HCT116 (cell line): ENCODE measurements at regions not wholly inside any gene's neighbourhood (a gene's known extent, or its start where the extent isn't known, plus 50 kb on each side); places are given as distances from the start of the nearest gene placed in this dataset.

Source experiments
- ATAC-seq: fragments of 200-7000 bp; cut with Tn5 transposase; 2 replicates; pipeline ENCODE4 v1.9.1; 2020; ENCODE audit warnings: mild to moderate bottlenecking, moderate library complexity
- BruUV-seq: library from RNA; stranded (reverse); fragments of 400-500 nt; replicated peaks from 2 replicates; lab custom pipeline; 2021; lab: Mats Ljungman, UMichigan
- CTCF ChIA-PET: fragments of 300-600 bp; sonication (Branson Sonifier 250); formaldehyde crosslinking; loops from one replicate; lab custom pipeline; 2021; ENCODE audit warnings: antibody characterized with exemption; lab: Charles Lee
- POLR2A ChIA-PET: fragments of 300-600, 350-600 bp; sonication (Branson Sonifier 250); formaldehyde crosslinking; loops from one replicate; lab custom pipeline; 2021; ENCODE audit warnings: antibody characterized with exemption; lab: Charles Lee
- RAD21 ChIA-PET, 2 experiments: fragments of 300-600 bp; sonication (Branson Sonifier 250); formaldehyde crosslinking; loops; one replicate each; lab custom pipeline; 2023; ENCODE audit warnings: low total read pairs in 2 of 2; ENCODE audit not compliant: uncharacterized antibody in 2 of 2, unreplicated experiment in 2 of 2, low non-redundant PET in 1 of 2; lab: Charles Lee
- DNase-seq: peaks from one replicate; pipeline ENCODE4 v3.0.0-alpha.2; 2010; ENCODE audit warnings: low read depth, low spot score
- H2AFZ ChIP-seq: fragments of 200-600 bp; shearing (Covaris generic), sonication (generic); 2 replicates; pipeline ENCODE4 v1.6.1; 2017; ENCODE audit warnings: low read depth, mixed run types, mixed read lengths, antibody characterized with exemption, low read length; ENCODE audit not compliant: poor library complexity, severe bottlenecking
- H3K27ac ChIP-seq: 2 replicates; pipeline ENCODE4 v1.5.1; 2012; ENCODE audit warnings: low read depth, low read length
- H3K27me3 ChIP-seq: fragments of 200-600 bp; sonication (generic); 2 replicates; pipeline ENCODE4 v1.6.1; 2016; ENCODE audit warnings: mixed run types, low read length, mixed read lengths; ENCODE audit not compliant: insufficient read depth
- H3K36me3 ChIP-seq, 2 experiments: fragments of 200-500 bp in 1 of 2; fragments of 200-600 bp in 1 of 2; sonication (Bioruptor generic) in 1 of 2; sonication (generic) in 1 of 2; 2 replicates each; pipeline versions ENCODE4 v1.5.1 to v1.6.1; 2014 to 2016; ENCODE audit warnings: low read length in 2 of 2, inconsistent platforms in 1 of 2, mixed read lengths in 1 of 2, mixed run types in 1 of 2; ENCODE audit not compliant: insufficient read depth in 2 of 2, control insufficient read depth in 1 of 2
- H3K4me1 ChIP-seq, 2 experiments: fragments of 200-600 bp in 1 of 2; sonication (generic) in 1 of 2; 2 replicates each; pipeline versions ENCODE4 v1.5.1 to v1.6.1; 2012 to 2017; ENCODE audit warnings: low read length in 2 of 2, inconsistent platforms in 1 of 2, mild to moderate bottlenecking in 1 of 2, mixed read lengths in 1 of 2, mixed run types in 1 of 2, moderate library complexity in 1 of 2; ENCODE audit not compliant: insufficient read depth in 2 of 2, control insufficient read depth in 1 of 2
- H3K4me2 ChIP-seq: fragments of 200-600 bp; sonication (generic); 2 replicates; pipeline ENCODE4 v1.6.1; 2017; ENCODE audit warnings: mixed run types, low read length, mixed read lengths
- H3K4me3 ChIP-seq, 2 experiments: fragments of 200-600 bp in 1 of 2; sonication (generic) in 1 of 2; replicated peaks in 1 of 2; 2 replicates each; pipeline ENCODE4 v1.5.1; 2011 to 2016; ENCODE audit warnings: low read length in 2 of 2, control low read depth in 1 of 2, low read depth in 1 of 2, mild to moderate bottlenecking in 1 of 2, mixed read lengths in 1 of 2, mixed run types in 1 of 2
- H3K79me2 ChIP-seq: fragments of 200-600 bp; sonication (generic); 2 replicates; pipeline ENCODE4 v1.6.1; 2017; ENCODE audit warnings: mild to moderate bottlenecking, mixed run types, low read length, moderate library complexity, mixed read lengths; ENCODE audit not compliant: insufficient read depth
- H3K9ac ChIP-seq: fragments of 200-600 bp; sonication (generic); 2 replicates; pipeline ENCODE4 v1.6.1; 2016; ENCODE audit warnings: low read length, mixed read lengths
- H3K9me2 ChIP-seq: fragments of 200-600 bp; sonication (generic), shearing (Covaris generic); 2 replicates; pipeline ENCODE4 v1.6.1; 2017; ENCODE audit warnings: mixed run types, mild to moderate bottlenecking, moderate library complexity; ENCODE audit not compliant: insufficient read depth
- H3K9me3 ChIP-seq, 2 experiments: fragments of 200-500 bp in 1 of 2; fragments of 200-600 bp in 1 of 2; sonication (Bioruptor generic) in 1 of 2; sonication (generic) in 1 of 2; 2 replicates each; pipeline ENCODE4 v1.6.1; 2014 to 2017; ENCODE audit warnings: low read length in 2 of 2, mixed read lengths in 2 of 2, inconsistent platforms in 1 of 2, low read depth in 1 of 2, mild to moderate bottlenecking in 1 of 2, mixed run types in 1 of 2, moderate library complexity in 1 of 2; ENCODE audit not compliant: control insufficient read depth in 1 of 2, insufficient read depth in 1 of 2
- H4K20me1 ChIP-seq: fragments of 200-600 bp; sonication (generic), shearing (Covaris generic); 2 replicates; pipeline ENCODE4 v1.6.1; 2017; ENCODE audit warnings: mixed run types, mild to moderate bottlenecking, moderate library complexity; ENCODE audit not compliant: insufficient read depth
- CEBPB ChIP-seq: IDR thresholded peaks from 2 replicates; pipeline ENCODE4 v1.6.1; 2012; ENCODE audit warnings: low read depth
- ELF1 ChIP-seq: IDR thresholded peaks from 2 replicates; pipeline ENCODE4 v1.6.1; 2012; ENCODE audit warnings: low read depth, borderline replicate concordance
- EZH2phosphoT487 ChIP-seq: fragments of 200-600 bp; IDR thresholded peaks from 2 replicates; pipeline ENCODE4 v1.6.1; 2018; ENCODE audit warnings: antibody characterized with exemption, borderline replicate concordance
- FOSL1 ChIP-seq: IDR thresholded peaks from 2 replicates; pipeline ENCODE4 v1.6.1; 2012; ENCODE audit warnings: low read depth
- JUND ChIP-seq: IDR thresholded peaks from 2 replicates; pipeline ENCODE4 v1.6.1; 2012
- POLR2A ChIP-seq: IDR thresholded peaks from 2 replicates; pipeline ENCODE4 v1.7.0; 2011; ENCODE audit warnings: borderline replicate concordance; ENCODE audit not compliant: insufficient read depth, insufficient read length; ENCODE audit errors: extremely low read depth
- POLR2AphosphoS5 ChIP-seq: IDR thresholded peaks from 2 replicates; pipeline ENCODE4 v1.6.1; 2011; ENCODE audit warnings: mild to moderate bottlenecking, low read depth, low read length, moderate library complexity
- RAD21 ChIP-seq: IDR thresholded peaks from 2 replicates; pipeline ENCODE4 v1.6.1; 2012; ENCODE audit warnings: low read depth, mild to moderate bottlenecking
- SP1 ChIP-seq: IDR thresholded peaks from 2 replicates; pipeline ENCODE4 v1.6.1; 2012; ENCODE audit warnings: low read depth
- SRF ChIP-seq: IDR thresholded peaks from 2 replicates; pipeline ENCODE4 v1.6.1; 2012; ENCODE audit warnings: low read depth
- TCF7L2 ChIP-seq: IDR thresholded peaks from 2 replicates; pipeline ENCODE4 v1.7.0; 2011; ENCODE audit warnings: borderline replicate concordance, inconsistent platforms; ENCODE audit not compliant: insufficient read depth, insufficient read length; ENCODE audit errors: extremely low read depth
- intact Hi-C: fragments of 100-400 bp; cut with micrococcal nuclease; formaldehyde crosslinking; loops from 2 replicates; pipeline ENCODE4 v1.10.0; 2022
- TF ChIP-seq, protein P1 (sequence below): IDR thresholded peaks from 2 replicates; pipeline ENCODE4 v1.6.1; 2012; ENCODE audit warnings: low read depth
- TF ChIP-seq, protein P2 (sequence below): IDR thresholded peaks from 2 replicates; pipeline ENCODE4 v1.6.1; 2012
- TF ChIP-seq, protein P3 (sequence below): IDR thresholded peaks from 2 replicates; pipeline ENCODE4 v1.6.1; 2011; ENCODE audit warnings: mild to moderate bottlenecking, low read length, moderate library complexity; ENCODE audit not compliant: insufficient replicate concordance; ENCODE audit errors: extremely low read depth

DNA sequence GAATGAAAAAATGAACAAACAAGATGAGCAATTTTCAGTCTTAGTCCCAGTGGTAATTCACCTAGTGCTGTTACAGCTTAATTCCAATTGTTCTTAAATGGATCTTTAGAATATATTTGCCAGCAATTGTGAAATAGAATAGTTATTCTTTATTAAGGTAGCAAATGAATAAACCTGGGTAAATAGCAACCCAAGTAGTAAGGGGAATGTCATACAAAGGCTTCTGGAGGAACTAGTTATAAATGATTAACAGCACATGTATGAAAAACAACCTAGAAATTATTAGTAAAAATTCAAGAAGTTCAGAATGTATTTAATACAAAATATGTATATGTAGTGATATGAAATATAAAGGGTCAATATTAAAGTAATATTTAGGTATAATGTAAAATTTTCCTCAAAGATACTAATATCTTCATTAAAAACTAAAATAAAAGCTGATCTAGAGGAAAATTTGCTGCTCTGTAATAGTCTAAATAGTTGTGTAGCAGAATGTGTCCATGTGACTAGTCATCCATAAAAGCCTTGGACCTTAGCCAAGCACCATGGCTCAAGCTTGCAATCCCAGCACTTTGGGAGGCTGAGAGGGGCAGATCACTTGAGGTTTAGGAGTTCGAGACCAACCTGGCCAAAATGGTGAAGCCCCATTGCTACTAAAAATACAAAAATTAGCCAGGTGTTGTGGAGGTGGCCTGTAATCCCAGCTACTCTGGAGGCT, 535.9 kb upstream of the ATXN8OS start:
- H3K9me3 ChIP-seq: no peaks in the 10 kb centered on the region; a peak in 1 of 4 replicates
- no peak overlapping the region for H2AFZ ChIP-seq
- TF ChIP-seq POLR2A: no peak
- TF ChIP-seq, protein P1, sequence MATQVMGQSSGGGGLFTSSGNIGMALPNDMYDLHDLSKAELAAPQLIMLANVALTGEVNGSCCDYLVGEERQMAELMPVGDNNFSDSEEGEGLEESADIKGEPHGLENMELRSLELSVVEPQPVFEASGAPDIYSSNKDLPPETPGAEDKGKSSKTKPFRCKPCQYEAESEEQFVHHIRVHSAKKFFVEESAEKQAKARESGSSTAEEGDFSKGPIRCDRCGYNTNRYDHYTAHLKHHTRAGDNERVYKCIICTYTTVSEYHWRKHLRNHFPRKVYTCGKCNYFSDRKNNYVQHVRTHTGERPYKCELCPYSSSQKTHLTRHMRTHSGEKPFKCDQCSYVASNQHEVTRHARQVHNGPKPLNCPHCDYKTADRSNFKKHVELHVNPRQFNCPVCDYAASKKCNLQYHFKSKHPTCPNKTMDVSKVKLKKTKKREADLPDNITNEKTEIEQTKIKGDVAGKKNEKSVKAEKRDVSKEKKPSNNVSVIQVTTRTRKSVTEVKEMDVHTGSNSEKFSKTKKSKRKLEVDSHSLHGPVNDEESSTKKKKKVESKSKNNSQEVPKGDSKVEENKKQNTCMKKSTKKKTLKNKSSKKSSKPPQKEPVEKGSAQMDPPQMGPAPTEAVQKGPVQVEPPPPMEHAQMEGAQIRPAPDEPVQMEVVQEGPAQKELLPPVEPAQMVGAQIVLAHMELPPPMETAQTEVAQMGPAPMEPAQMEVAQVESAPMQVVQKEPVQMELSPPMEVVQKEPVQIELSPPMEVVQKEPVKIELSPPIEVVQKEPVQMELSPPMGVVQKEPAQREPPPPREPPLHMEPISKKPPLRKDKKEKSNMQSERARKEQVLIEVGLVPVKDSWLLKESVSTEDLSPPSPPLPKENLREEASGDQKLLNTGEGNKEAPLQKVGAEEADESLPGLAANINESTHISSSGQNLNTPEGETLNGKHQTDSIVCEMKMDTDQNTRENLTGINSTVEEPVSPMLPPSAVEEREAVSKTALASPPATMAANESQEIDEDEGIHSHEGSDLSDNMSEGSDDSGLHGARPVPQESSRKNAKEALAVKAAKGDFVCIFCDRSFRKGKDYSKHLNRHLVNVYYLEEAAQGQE: no peak
- no peak for TF ChIP-seq SP1
- TF ChIP-seq POLR2AphosphoS5: no peak
- TF ChIP-seq, all 23 proteins: peak for 0
- Histone ChIP-seq H3K36me3 (no peaks in the 10 kb centered on the region), H3K79me2 (no peaks in the 10 kb centered on the region), H3K27ac (no peak overlapping the region), H3K4me2 (no peak overlapping the region), H4K20me1 (no peaks in the 10 kb centered on the region), H3K4me1 (no peaks in the 10 kb centered on the region), H3K9me2 (no peaks in the 10 kb centered on the region), H3K4me3 (no peak overlapping the region), H3K27me3 (no peaks in the 10 kb centered on the region), H3K9ac (no peak overlapping the region)
- ATAC-seq: no peak
- ChIA-PET POLR2A (no interaction called here), CTCF (no interaction called here), RAD21 (no interaction called here)
- intact Hi-C loops: loop anchor here (10.0 kb wide), 1 partner anchor 283 kb away; no protein-coding TSS in a partner anchor
- DNase-seq: no peak
- no TSS peak for BruUV-seq

DNA sequence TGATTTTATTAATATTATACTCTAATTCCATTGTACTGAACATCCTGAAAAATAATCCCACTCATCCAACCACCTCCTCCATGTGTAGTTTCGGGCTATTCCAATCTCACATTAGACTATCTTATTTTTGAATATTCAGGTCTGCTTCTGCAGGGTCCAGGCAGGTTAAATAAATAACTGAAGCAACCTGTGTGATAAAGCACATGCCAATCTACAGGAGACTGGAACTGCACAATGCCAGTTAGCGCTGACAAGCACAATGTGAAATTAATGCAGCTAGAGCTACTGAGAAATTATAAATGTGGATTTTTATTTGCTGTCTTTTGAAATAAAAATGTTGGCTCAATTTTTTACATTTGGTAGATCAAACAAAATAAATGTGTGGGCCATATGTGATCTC, 540.1 kb upstream of the ATXN8OS start:
- ChIA-PET POLR2A (no interaction called here), RAD21 (no interaction called here), CTCF (no interaction called here)
- Histone ChIP-seq H2AFZ (no peak overlapping the region), H3K4me2 (no peak overlapping the region), H3K27ac (no peak overlapping the region), H3K4me1 (0 out of 4 replicates have a peak, but pooled peaks cover 0 to 4% of the 10 kb centered on the region in 2 experiments), H3K4me3 (no peak overlapping the region), H3K27me3 (no peaks in the 10 kb centered on the region), H3K9me3 (0 out of 4 replicates have a peak, but pooled peaks cover 0 to 6% of the 10 kb centered on the region in 2 experiments), H4K20me1 (no peaks in the 10 kb centered on the region), H3K9me2 (no peaks in the 10 kb centered on the region), H3K79me2 (no peaks in the 10 kb centered on the region), H3K36me3 (no peaks in the 10 kb centered on the region), H3K9ac (no peak overlapping the region)
- no TSS peak for BruUV-seq
- no peak for DNase-seq
- intact Hi-C loops: no loop called here
- ATAC-seq: no peak
- TF ChIP-seq, protein P2, sequence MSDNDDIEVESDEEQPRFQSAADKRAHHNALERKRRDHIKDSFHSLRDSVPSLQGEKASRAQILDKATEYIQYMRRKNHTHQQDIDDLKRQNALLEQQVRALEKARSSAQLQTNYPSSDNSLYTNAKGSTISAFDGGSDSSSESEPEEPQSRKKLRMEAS: no peak
- TF ChIP-seq JUND (no peak), SRF (no peak), ELF1 (no peak), TCF7L2 (no peak), POLR2AphosphoS5 (no peak), FOSL1 (no peak), RAD21 (no peak), EZH2phosphoT487 (no peak), CEBPB (no peak), POLR2A (no peak)
- TF ChIP-seq, protein P3, sequence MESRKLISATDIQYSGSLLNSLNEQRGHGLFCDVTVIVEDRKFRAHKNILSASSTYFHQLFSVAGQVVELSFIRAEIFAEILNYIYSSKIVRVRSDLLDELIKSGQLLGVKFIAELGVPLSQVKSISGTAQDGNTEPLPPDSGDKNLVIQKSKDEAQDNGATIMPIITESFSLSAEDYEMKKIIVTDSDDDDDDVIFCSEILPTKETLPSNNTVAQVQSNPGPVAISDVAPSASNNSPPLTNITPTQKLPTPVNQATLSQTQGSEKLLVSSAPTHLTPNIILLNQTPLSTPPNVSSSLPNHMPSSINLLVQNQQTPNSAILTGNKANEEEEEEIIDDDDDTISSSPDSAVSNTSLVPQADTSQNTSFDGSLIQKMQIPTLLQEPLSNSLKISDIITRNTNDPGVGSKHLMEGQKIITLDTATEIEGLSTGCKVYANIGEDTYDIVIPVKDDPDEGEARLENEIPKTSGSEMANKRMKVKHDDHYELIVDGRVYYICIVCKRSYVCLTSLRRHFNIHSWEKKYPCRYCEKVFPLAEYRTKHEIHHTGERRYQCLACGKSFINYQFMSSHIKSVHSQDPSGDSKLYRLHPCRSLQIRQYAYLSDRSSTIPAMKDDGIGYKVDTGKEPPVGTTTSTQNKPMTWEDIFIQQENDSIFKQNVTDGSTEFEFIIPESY: no peak
